GM23248 (cell line): ENCODE measurements at regions not wholly inside any gene's neighbourhood (a gene's known extent, or its start where the extent isn't known, plus 50 kb on each side); places are given as distances from the start of the nearest gene placed in this dataset.
"Not testable (repeated sequence)": the region's sequence is repeated elsewhere in the genome, so short reads cannot be mapped to it uniquely, and the experiment has no call there.

ENCODE experiments used
- DNase-seq: peaks from one replicate; pipeline ENCODE4 v3.0.0-alpha.2; 2015
- H2AFZ ChIP-seq: fragments of 200-600 bp; sonication (generic); 2 replicates; pipeline ENCODE4 v1.6.1; 2016; ENCODE audit warnings: antibody characterized with exemption
- H3F3A ChIP-seq: fragments of 200-600 bp; sonication (generic); 2 replicates; pipeline ENCODE4 v1.6.1; 2016; ENCODE audit warnings: mild to moderate bottlenecking, antibody characterized with exemption, mixed run types; ENCODE audit not compliant: insufficient read depth
- H3K27ac ChIP-seq: fragments of 200-600 bp; sonication (generic); 2 replicates; pipeline ENCODE4 v1.5.1; 2016; ENCODE audit warnings: mild to moderate bottlenecking
- H3K27me3 ChIP-seq: fragments of 200-600 bp; sonication (generic); replicated peaks from 2 replicates; pipeline ENCODE4 v1.6.1; 2016; ENCODE audit warnings: mild to moderate bottlenecking; ENCODE audit not compliant: insufficient read depth
- H3K36me3 ChIP-seq: fragments of 200-600 bp; sonication (generic); 2 replicates; pipeline ENCODE4 v1.6.1; 2016; ENCODE audit warnings: low read depth, mild to moderate bottlenecking
- H3K4me1 ChIP-seq: fragments of 200-600 bp; sonication (generic); 2 replicates; pipeline ENCODE4 v1.6.1; 2016; ENCODE audit warnings: mild to moderate bottlenecking; ENCODE audit not compliant: insufficient read depth
- H3K4me2 ChIP-seq: fragments of 200-600 bp; sonication (generic); one replicate; pipeline ENCODE4 v1.6.1; 2016; ENCODE audit warnings: mild to moderate bottlenecking; ENCODE audit not compliant: unreplicated experiment
- H3K4me3 ChIP-seq: fragments of 200-600 bp; sonication (generic); 2 replicates; pipeline ENCODE4 v1.5.1; 2016; ENCODE audit warnings: mild to moderate bottlenecking
- H3K79me2 ChIP-seq: fragments of 200-600 bp; sonication (generic); 2 replicates; pipeline ENCODE4 v1.6.1; 2016; ENCODE audit warnings: mild to moderate bottlenecking; ENCODE audit not compliant: insufficient read depth
- H3K9ac ChIP-seq: fragments of 200-600 bp; sonication (generic); 2 replicates; pipeline ENCODE4 v1.6.1; 2016; ENCODE audit warnings: mild to moderate bottlenecking
- H3K9me2 ChIP-seq: fragments of 200-600 bp; sonication (generic); 2 replicates; pipeline ENCODE4 v1.6.1; 2016; ENCODE audit warnings: mixed run types, mild to moderate bottlenecking, moderate library complexity; ENCODE audit not compliant: insufficient read depth
- H3K9me3 ChIP-seq: fragments of 200-600 bp; sonication (generic); one replicate; pipeline ENCODE4 v1.6.1; 2017; ENCODE audit warnings: low read depth
- H4K20me1 ChIP-seq: fragments of 200-600 bp; sonication (generic); 2 replicates; pipeline ENCODE4 v1.6.0; 2016; ENCODE audit not compliant: insufficient read depth
- EZH2 ChIP-seq: fragments of 200-600 bp; sonication (generic); IDR thresholded peaks from 2 replicates; pipeline ENCODE4 v1.6.1; 2018; ENCODE audit warnings: antibody characterized with exemption, mild to moderate bottlenecking; ENCODE audit not compliant: insufficient read depth, poor library complexity, severe bottlenecking
- EZH2phosphoT487 ChIP-seq: fragments of 200-600 bp; sonication (generic); IDR thresholded peaks from 2 replicates; pipeline ENCODE4 v1.6.1; 2018; ENCODE audit warnings: antibody characterized with exemption, moderate library complexity, mild to moderate bottlenecking, low read depth; ENCODE audit not compliant: insufficient read depth
- WGBS, 2 experiments: methylation state at CpG; one replicate each; pipeline ENCODE4 v1.1.6; 2015 to 2017; ENCODE audit warnings: low lambda C conversion rate in 2 of 2, low coverage in 1 of 2; ENCODE audit errors: missing lambda C conversion rate in 2 of 2; 5-methylcytosine and 5-hydroxymethylcytosine counted together
- in situ Hi-C: fragments of 300-500 bp; cut with MboI; formaldehyde crosslinking; loops from 2 replicates; pipeline ENCODE4 v1.15.0; 2020

DNA sequence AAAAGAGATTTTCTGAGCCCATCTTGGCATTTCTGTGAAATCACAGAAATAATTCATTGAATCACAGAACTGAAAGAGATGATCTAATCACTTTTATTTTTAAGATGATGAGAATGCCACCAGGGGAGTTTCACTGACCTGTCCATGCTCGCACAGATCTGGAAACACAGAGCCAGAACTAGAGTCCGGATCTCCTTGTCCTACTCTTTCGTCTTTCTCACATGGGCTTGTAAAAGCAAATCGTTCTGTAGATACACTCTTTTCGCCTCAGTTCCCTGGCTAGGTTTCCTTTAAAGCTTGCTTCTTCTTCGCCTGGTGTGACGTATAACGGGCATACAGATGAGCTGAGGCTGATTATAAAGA is 122.5 kb upstream of the SPRED1 start:
- Histone ChIP-seq H3K79me2 (no peaks in the 10 kb centered on the region), H3K36me3 (no peaks in the 10 kb centered on the region), H3K27ac (peak overlapping the region; percentile 89), H3F3A (peaks cover 50% of the 10 kb centered on the region), H3K27me3 (no peaks in the 10 kb centered on the region), H2AFZ (peak overlapping the region; percentile 34), H3K9me3 (no peaks in the 10 kb centered on the region), H3K9ac (peak overlapping the region; percentile 75), H3K9me2 (no peaks in the 10 kb centered on the region), H4K20me1 (no peaks in the 10 kb centered on the region), H3K4me2 (peak overlapping the region; percentile 81), H3K4me1 (peaks cover 40% of the 10 kb centered on the region), H3K4me3 (peak overlapping the region; percentile 63)
- in situ Hi-C loops, result no loop called here
- peak; percentile 67 for DNase-seq
- TF ChIP-seq EZH2, result no peak
- no peak for TF ChIP-seq EZH2phosphoT487
- WGBS, 2 experiments, result 0 to 5% methylated on average over 8 of the region's 8 CpGs

DNA sequence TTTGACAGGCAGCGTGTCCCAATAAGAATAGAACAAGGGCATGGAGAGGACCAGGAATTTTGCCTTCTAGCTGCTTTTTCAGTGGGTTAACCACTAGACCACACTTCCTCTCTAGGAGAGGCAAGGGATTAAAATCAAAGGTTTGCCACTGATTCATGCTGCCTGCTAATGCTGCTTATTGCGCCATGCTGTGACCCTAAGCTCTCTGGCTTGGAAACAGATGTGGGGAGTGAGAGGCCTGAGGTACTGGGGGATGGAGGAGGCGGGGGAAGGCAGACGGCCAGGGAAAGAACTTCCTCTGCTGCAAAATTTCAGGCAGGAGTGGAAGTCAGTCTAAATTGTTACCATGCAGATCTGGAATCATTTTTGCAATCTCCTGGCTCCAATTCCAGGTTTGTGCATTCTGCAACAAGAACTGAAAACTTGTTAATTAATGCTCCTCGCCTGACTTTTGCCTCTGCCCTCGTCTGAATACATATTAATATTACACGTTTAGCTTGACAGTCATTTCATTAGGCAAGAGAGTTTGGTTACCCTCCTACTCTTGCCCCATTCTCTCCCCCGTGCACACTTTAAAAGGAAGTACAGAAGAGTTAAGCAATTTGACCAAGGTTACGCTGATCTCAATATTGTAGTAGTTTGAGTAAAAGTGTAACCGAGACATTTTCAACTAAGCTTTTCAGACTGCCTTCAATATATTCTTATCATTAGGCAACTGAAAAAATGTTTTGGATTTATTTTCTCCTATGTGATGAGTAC is 121.7 kb upstream of the SPRED1 start:
- Histone ChIP-seq H3K4me1 (peaks cover 40% of the 10 kb centered on the region), H3K4me3 (peak overlapping the region; percentile 63), H3K9me3 (no peaks in the 10 kb centered on the region), H3F3A (peaks cover 50% of the 10 kb centered on the region), H3K4me2 (peak overlapping the region; percentile 81), H3K9me2 (no peaks in the 10 kb centered on the region), H3K27ac (peak overlapping the region; percentile 89), H3K9ac (peak overlapping the region; percentile 75), H3K27me3 (no peaks in the 10 kb centered on the region), H4K20me1 (no peaks in the 10 kb centered on the region), H2AFZ (0 out of 2 replicates have a peak overlapping the region, but pooled peaks have one; percentile 14), H3K79me2 (no peaks in the 10 kb centered on the region), H3K36me3 (no peaks in the 10 kb centered on the region)
- in situ Hi-C loops, result no loop called here
- WGBS, 2 experiments, result 3 to 6% methylated on average over 9 to 10 of the region's 10 CpGs
- TF ChIP-seq EZH2 (no peak), EZH2phosphoT487 (peak; percentile 68; the same call in 1 of the 2 replicates)
- peak; percentile 98 for DNase-seq

DNA sequence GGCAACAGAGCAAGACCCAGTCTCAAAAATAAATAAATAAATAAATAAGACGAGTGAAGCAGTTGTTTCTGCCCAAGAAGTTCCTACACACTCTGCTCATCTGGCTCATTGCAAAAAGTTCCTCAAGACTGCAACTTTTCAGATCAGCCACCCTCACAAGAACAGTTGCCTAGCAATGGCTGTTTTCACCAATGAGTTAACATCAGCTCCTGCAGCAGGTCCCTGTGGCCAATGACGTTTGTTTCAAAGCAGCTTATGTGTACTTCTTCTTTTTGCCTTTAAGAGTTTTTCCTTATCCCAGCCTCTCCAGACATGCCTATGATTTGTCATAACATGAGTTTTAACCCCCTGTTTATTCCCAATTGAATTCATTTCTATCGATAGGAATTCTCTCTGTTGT is 118.4 kb upstream of the SPRED1 start:
- H3K4me3 ChIP-seq, result no peak overlapping the region
- H3K27ac ChIP-seq, result no peak overlapping the region
- no peaks in the 10 kb centered on the region for H3K9me2 ChIP-seq
- no peaks in the 10 kb centered on the region for H3K79me2 ChIP-seq
- in situ Hi-C loops, result no loop called here
- no peak for DNase-seq
- H3K36me3 ChIP-seq, result no peaks in the 10 kb centered on the region
- H4K20me1 ChIP-seq, result no peaks in the 10 kb centered on the region
- 61 to 65% methylated on average over 3 of the region's 3 CpGs for WGBS, 2 experiments
- no peaks in the 10 kb centered on the region for H3K27me3 ChIP-seq
- H3K9ac ChIP-seq, result no peak overlapping the region
- peaks cover 21% of the 10 kb centered on the region for H3K4me1 ChIP-seq
- no peaks in the 10 kb centered on the region for H3K9me3 ChIP-seq
- TF ChIP-seq EZH2 (no peak), EZH2phosphoT487 (no peak)
- H2AFZ ChIP-seq, result no peak overlapping the region
- no peak overlapping the region for H3K4me2 ChIP-seq
- H3F3A ChIP-seq, result peaks cover 29% of the 10 kb centered on the region

GRCh38 chr15:38142195-38142594 is 110.4 kb upstream of the SPRED1 start:
- H3F3A ChIP-seq, in situ Hi-C loops, H3K4me2 ChIP-seq, DNase-seq, H3K27me3 ChIP-seq, H4K20me1 ChIP-seq, H3K79me2 ChIP-seq, H3K27ac ChIP-seq, H2AFZ ChIP-seq, H3K9me3 ChIP-seq, H3K9ac ChIP-seq, H3K4me3 ChIP-seq, H3K36me3 ChIP-seq, H3K9me2 ChIP-seq: not testable (repeated sequence)
- peaks cover 11% of the 10 kb centered on the region; the same call in 1 of the 2 replicates for H3K4me1 ChIP-seq
- WGBS, 2 experiments, result 82 to 89% methylated on average over 10 to 11 of the region's 11 CpGs

GRCh38 chr15:38144921-38145320 is 107.7 kb upstream of the SPRED1 start:
- Histone ChIP-seq H3K9me3 (no peaks in the 10 kb centered on the region), H3K36me3 (no peaks in the 10 kb centered on the region; the same call in 1 of the 2 replicates), H3K79me2 (no peaks in the 10 kb centered on the region), H4K20me1 (no peaks in the 10 kb centered on the region), H3K27me3 (no peaks in the 10 kb centered on the region), H3F3A (peaks cover 6% of the 10 kb centered on the region; the same call in 1 of the 2 replicates), H3K9me2 (no peaks in the 10 kb centered on the region), H3K27ac (no peak overlapping the region), H3K9ac (no peak overlapping the region), H3K4me2 (no peak overlapping the region), H3K4me3 (no peak overlapping the region), H3K4me1 (peaks cover 11% of the 10 kb centered on the region; the same call in 1 of the 2 replicates), H2AFZ (peak overlapping the region; percentile 26; the same call in 1 of the 2 replicates)
- 33 to 48% methylated on average over 1 of the region's 1 CpG for WGBS, 2 experiments
- peak; percentile 53 for DNase-seq
- TF ChIP-seq EZH2 (no peak), EZH2phosphoT487 (no peak)
- in situ Hi-C loops, result no loop called here
